ENCODE measurements at regions not wholly inside any gene's neighbourhood (a gene's known extent, or its start where the extent isn't known, plus 50 kb on each side); places are given as distances from the start of the nearest gene placed in this dataset.

- POLR2A ChIA-PET = no interaction called here
- no peak overlapping the region for H3K4me2 ChIP-seq (ENCODE audit: low read depth, low read length)
- BruUV-seq (replicated peaks) = no TSS peak
These were observed 57.2 kb upstream of the LRRN2 start for GRCh38 chr1:204742676-204743251.

More at GRCh38 chr1:204742676-204743251, 57.2 kb upstream of the LRRN2 start:
- CTCF ChIA-PET (ENCODE audit: low intra/inter-chr PET ratio, low total read pairs) = no interaction called here
- peaks cover 0 to 13% of the 10 kb centered on the region in 2 experiments; a peak in 4 of 5 replicates for H3K27me3 ChIP-seq (ENCODE audit: control insufficient read depth in 1 of 2, insufficient read depth in 2 of 2, low read length in 2 of 2)
- no peak overlapping the region for H3K4me3 ChIP-seq (replicated peaks in 1 of 3; ENCODE audit: insufficient read depth in 1 of 3, low read depth in 2 of 3, low read length in 3 of 3)
- H3K9me3 ChIP-seq (ENCODE audit: low read length) = no peaks in the 10 kb centered on the region
- no peak for DNase-seq (ENCODE audit: low spot score)
- FAIRE-seq = no peak
- no peaks in the 10 kb centered on the region for H4K20me1 ChIP-seq (ENCODE audit: insufficient read depth, low read length)
- no peak overlapping the region for H2AFZ ChIP-seq (ENCODE audit: low read length)
- in situ Hi-C loops (cut with HindIII; ENCODE audit: extremely low pct_ligation_motif_present, low pct_unique_long_range_greater_than_20kb) = no loop called here
- H3K36me3 ChIP-seq (replicated peaks in 1 of 2; ENCODE audit: control insufficient read depth in 1 of 2, insufficient read depth in 2 of 2, low read length in 2 of 2) = no peaks in the 10 kb centered on the region
- TF ChIP-seq, protein P1, sequence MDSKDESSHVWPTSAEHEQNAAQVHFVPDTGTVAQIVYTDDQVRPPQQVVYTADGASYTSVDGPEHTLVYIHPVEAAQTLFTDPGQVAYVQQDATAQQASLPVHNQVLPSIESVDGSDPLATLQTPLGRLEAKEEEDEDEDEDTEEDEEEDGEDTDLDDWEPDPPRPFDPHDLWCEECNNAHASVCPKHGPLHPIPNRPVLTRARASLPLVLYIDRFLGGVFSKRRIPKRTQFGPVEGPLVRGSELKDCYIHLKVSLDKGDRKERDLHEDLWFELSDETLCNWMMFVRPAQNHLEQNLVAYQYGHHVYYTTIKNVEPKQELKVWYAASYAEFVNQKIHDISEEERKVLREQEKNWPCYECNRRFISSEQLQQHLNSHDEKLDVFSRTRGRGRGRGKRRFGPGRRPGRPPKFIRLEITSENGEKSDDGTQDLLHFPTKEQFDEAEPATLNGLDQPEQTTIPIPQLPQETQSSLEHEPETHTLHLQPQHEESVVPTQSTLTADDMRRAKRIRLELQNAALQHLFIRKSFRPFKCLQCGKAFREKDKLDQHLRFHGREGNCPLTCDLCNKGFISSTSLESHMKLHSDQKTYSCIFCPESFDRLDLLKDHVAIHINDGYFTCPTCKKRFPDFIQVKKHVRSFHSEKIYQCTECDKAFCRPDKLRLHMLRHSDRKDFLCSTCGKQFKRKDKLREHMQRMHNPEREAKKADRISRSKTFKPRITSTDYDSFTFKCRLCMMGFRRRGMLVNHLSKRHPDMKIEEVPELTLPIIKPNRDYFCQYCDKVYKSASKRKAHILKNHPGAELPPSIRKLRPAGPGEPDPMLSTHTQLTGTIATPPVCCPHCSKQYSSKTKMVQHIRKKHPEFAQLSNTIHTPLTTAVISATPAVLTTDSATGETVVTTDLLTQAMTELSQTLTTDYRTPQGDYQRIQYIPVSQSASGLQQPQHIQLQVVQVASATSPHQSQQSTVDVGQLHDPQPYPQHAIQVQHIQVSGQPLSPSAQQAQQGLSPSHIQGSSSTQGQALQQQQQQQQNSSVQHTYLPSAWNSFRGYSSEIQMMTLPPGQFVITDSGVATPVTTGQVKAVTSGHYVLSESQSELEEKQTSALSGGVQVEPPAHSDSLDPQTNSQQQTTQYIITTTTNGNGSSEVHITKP (CRISPR knock-in tag; IDR thresholded peaks at IDR 0.05; ENCODE audit: low read depth) = no peak
- TF ChIP-seq JUNB (CRISPR knock-in tag; IDR thresholded peaks at IDR 0.05; ENCODE audit: borderline replicate concordance) = no peak
- no peak for TF ChIP-seq RBM22 (optimal IDR thresholded peaks at IDR 0.05; ENCODE audit: low read length)
- no peak for TF ChIP-seq KDM2A (CRISPR knock-in tag; IDR thresholded peaks at IDR 0.05; ENCODE audit: borderline replicate concordance, low read depth)
- no peak for TF ChIP-seq ZNF331 (CRISPR knock-in tag; IDR thresholded peaks at IDR 0.05)
- no peak for TF ChIP-seq ARHGAP35 (CRISPR knock-in tag; IDR thresholded peaks at IDR 0.05; ENCODE audit: borderline replicate concordance)
- TF ChIP-seq, protein P2, sequence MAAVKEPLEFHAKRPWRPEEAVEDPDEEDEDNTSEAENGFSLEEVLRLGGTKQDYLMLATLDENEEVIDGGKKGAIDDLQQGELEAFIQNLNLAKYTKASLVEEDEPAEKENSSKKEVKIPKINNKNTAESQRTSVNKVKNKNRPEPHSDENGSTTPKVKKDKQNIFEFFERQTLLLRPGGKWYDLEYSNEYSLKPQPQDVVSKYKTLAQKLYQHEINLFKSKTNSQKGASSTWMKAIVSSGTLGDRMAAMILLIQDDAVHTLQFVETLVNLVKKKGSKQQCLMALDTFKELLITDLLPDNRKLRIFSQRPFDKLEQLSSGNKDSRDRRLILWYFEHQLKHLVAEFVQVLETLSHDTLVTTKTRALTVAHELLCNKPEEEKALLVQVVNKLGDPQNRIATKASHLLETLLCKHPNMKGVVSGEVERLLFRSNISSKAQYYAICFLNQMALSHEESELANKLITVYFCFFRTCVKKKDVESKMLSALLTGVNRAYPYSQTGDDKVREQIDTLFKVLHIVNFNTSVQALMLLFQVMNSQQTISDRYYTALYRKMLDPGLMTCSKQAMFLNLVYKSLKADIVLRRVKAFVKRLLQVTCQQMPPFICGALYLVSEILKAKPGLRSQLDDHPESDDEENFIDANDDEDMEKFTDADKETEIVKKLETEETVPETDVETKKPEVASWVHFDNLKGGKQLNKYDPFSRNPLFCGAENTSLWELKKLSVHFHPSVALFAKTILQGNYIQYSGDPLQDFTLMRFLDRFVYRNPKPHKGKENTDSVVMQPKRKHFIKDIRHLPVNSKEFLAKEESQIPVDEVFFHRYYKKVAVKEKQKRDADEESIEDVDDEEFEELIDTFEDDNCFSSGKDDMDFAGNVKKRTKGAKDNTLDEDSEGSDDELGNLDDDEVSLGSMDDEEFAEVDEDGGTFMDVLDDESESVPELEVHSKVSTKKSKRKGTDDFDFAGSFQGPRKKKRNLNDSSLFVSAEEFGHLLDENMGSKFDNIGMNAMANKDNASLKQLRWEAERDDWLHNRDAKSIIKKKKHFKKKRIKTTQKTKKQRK (IDR thresholded peaks at IDR 0.05; ENCODE audit: low read length) = no peak
- no peak for TF ChIP-seq ZNF605 (CRISPR knock-in tag; IDR thresholded peaks at IDR 0.05)
- TF ChIP-seq ZNF773 (CRISPR knock-in tag; IDR thresholded peaks at IDR 0.05; ENCODE audit: borderline replicate concordance) = no peak
- TF ChIP-seq ZNF441 (CRISPR knock-in tag; IDR thresholded peaks at IDR 0.05; ENCODE audit: borderline replicate concordance) = no peak
- no peak for TF ChIP-seq ZFX (CRISPR knock-in tag; IDR thresholded peaks at IDR 0.05; ENCODE audit: low read depth)
- TF ChIP-seq POLR2AphosphoS2 (IDR thresholded peaks at IDR 0.05; ENCODE audit: low read depth, low read length) = no peak
- intact Hi-C loops (cut with micrococcal nuclease; ENCODE audit: unreplicated experiment) = no loop called here
- H3K9ac ChIP-seq (ENCODE audit: insufficient read depth, low read depth, low read length) = no peak overlapping the region
- WGBS (ENCODE audit: low lambda C conversion rate) = 0% methylated on average over 7 of the region's 8 CpGs
- no peaks in the 10 kb centered on the region for H3K79me2 ChIP-seq (ENCODE audit: insufficient read depth, low read length)
- no peak for ATAC-seq
- H3K27ac ChIP-seq (ENCODE audit: extremely low read length, insufficient read depth, low read length) = no peak overlapping the region
- H3K4me1 ChIP-seq (ENCODE audit: insufficient read depth, low read length) = no peaks in the 10 kb centered on the region
